Neural cell (in vitro differentiated cells): ENCODE measurements at regions not wholly inside any gene's neighbourhood (a gene's known extent, or its start where the extent isn't known, plus 50 kb on each side); places are given as distances from the start of the nearest gene placed in this dataset.

Source experiments
- H2AFZ ChIP-seq: fragments of 200-600, 300-800 bp; sonication (generic), shearing (Covaris generic); 2 replicates; pipeline ENCODE4 v1.6.0; 2014; ENCODE audit warnings: low read depth, mild to moderate bottlenecking, antibody characterized with exemption, low read length, moderate library complexity
- H3F3A ChIP-seq: fragments of 200-600 bp; shearing (Covaris generic); 2 replicates; pipeline ENCODE4 v1.6.1; 2016; ENCODE audit warnings: mild to moderate bottlenecking, moderate library complexity, mixed read lengths, antibody characterized with exemption, low read length; ENCODE audit not compliant: insufficient read depth, poor library complexity, severe bottlenecking
- H3K27ac ChIP-seq: fragments of 200-600, 300-800 bp; sonication (generic), shearing (Covaris generic); 2 replicates; pipeline ENCODE4 v1.5.1; 2014; ENCODE audit warnings: mild to moderate bottlenecking, low read length, moderate library complexity
- H3K27me3 ChIP-seq: fragments of 300-800, 200-600 bp; sonication (generic), shearing (Covaris generic); 2 replicates; pipeline ENCODE4 v1.6.0; 2014; ENCODE audit warnings: mild to moderate bottlenecking, low read depth, low read length, moderate library complexity; ENCODE audit not compliant: insufficient read depth
- H3K36me3 ChIP-seq: fragments of 300-800, 200-600 bp; sonication (generic), shearing (Covaris generic); 2 replicates; pipeline ENCODE4 v1.5.1; 2014; ENCODE audit warnings: mild to moderate bottlenecking, antibody characterized with exemption, low read length, moderate library complexity; ENCODE audit not compliant: insufficient read depth
- H3K4me2 ChIP-seq: fragments of 300-800, 200-600 bp; sonication (generic), shearing (Covaris generic); 2 replicates; pipeline ENCODE4 v1.6.0; 2014; ENCODE audit warnings: mild to moderate bottlenecking, low read length
- H3K4me3 ChIP-seq: fragments of 300-800, 200-600 bp; sonication (generic), shearing (Covaris generic); 2 replicates; pipeline ENCODE4 v1.5.1; 2014; ENCODE audit warnings: mild to moderate bottlenecking, low read length, moderate library complexity
- H3K79me2 ChIP-seq: fragments of 200-600 bp; shearing (Covaris generic); replicated peaks from 2 replicates; pipeline ENCODE4 v1.6.0; 2014; ENCODE audit warnings: mild to moderate bottlenecking, low read length, moderate library complexity; ENCODE audit not compliant: insufficient read depth
- H3K9ac ChIP-seq: fragments of 300-800, 200-600 bp; sonication (generic), shearing (Covaris generic); 2 replicates; pipeline ENCODE4 v1.6.1; 2016; ENCODE audit warnings: mild to moderate bottlenecking, low read length, mixed read lengths
- H3K9me2 ChIP-seq: fragments of 200-600 bp; shearing (Covaris generic); 2 replicates; pipeline ENCODE4 v1.6.1; 2016; ENCODE audit warnings: mild to moderate bottlenecking, low read length, mixed read lengths; ENCODE audit not compliant: insufficient read depth
- H3K9me3 ChIP-seq: fragments of 200-600, 300-800 bp; sonication (generic), shearing (Covaris generic); 2 replicates; pipeline ENCODE4 v1.6.1; 2016; ENCODE audit warnings: mild to moderate bottlenecking, mixed run types, low read length, moderate library complexity, mixed read lengths
- H4K20me1 ChIP-seq: fragments of 200-600 bp; shearing (Covaris generic); 2 replicates; pipeline ENCODE4 v1.6.1; 2016; ENCODE audit warnings: mild to moderate bottlenecking, mixed run types; ENCODE audit not compliant: insufficient read depth
- EP300 ChIP-seq: fragments of 450-650 bp; conservative IDR thresholded peaks from 2 replicates; pipeline ENCODE4 v1.6.1; 2014; ENCODE audit warnings: antibody characterized with exemption, mild to moderate bottlenecking, moderate library complexity; ENCODE audit not compliant: poor library complexity, severe bottlenecking
- EZH2 ChIP-seq: fragments of 200-600, 300-800 bp; shearing (Covaris generic), sonication (generic); IDR thresholded peaks from 2 replicates; pipeline ENCODE4 v1.6.1; 2014; ENCODE audit warnings: antibody characterized with exemption, low read length, borderline replicate concordance, mild to moderate bottlenecking; ENCODE audit not compliant: insufficient read depth, poor library complexity, severe bottlenecking
- MXI1 ChIP-seq: fragments of 450-650 bp; conservative IDR thresholded peaks from 2 replicates; pipeline ENCODE4 v1.6.1; 2014; ENCODE audit warnings: antibody characterized with exemption, mild to moderate bottlenecking; ENCODE audit not compliant: poor library complexity, severe bottlenecking
- POLR2AphosphoS5 ChIP-seq: IDR thresholded peaks from 2 replicates; pipeline ENCODE4 v1.6.1; 2012
- RAD21 ChIP-seq: fragments of 450-650 bp; conservative IDR thresholded peaks from 2 replicates; pipeline ENCODE4 v1.6.1; 2014; ENCODE audit warnings: antibody characterized with exemption, mild to moderate bottlenecking, moderate library complexity
- SMC3 ChIP-seq: fragments of 450-650 bp; conservative IDR thresholded peaks from 2 replicates; pipeline ENCODE4 v1.6.1; 2014; ENCODE audit warnings: antibody characterized with exemption, mild to moderate bottlenecking, moderate library complexity; ENCODE audit not compliant: poor library complexity
- TAF1 ChIP-seq: IDR thresholded peaks from 2 replicates; pipeline ENCODE4 v1.6.1; 2012; ENCODE audit warnings: low read depth
- TF ChIP-seq, protein P1 (sequence below): IDR thresholded peaks from 2 replicates; pipeline ENCODE4 v1.6.1; 2012; ENCODE audit warnings: borderline replicate concordance
- TF ChIP-seq, protein P2 (sequence below): fragments of 450-650 bp; IDR thresholded peaks from 2 replicates; pipeline ENCODE4 v1.5.1; 2014; ENCODE audit warnings: antibody characterized with exemption, mild to moderate bottlenecking, moderate library complexity; ENCODE audit not compliant: poor library complexity, severe bottlenecking

DNA sequence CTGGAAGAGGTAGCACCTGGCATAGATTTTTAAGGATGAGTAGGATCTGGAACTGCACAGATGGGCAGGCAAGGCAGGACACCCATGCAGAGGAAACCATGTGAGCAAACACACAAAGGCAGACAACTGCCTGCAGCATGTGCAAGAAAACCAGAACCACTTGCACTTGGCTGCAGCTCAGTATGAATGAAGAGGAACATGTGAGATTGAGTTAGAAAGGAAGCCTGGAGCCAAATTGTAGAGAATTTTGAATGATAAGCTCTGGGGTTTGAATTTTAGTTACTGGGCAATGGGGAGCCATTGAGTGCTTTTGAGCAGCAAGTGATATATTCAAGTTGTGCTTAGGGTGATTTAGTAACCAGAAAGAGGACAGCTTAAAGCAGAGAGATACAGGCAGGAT is 583.4 kb downstream of the SOX6 start:
- Histone ChIP-seq H3K9me2 (no peaks in the 10 kb centered on the region), H3K79me2 (no peaks in the 10 kb centered on the region), H3K9ac (no peak overlapping the region), H4K20me1 (no peaks in the 10 kb centered on the region), H3K27ac (no peak overlapping the region), H2AFZ (no peak overlapping the region), H3K36me3 (no peaks in the 10 kb centered on the region), H3K9me3 (no peaks in the 10 kb centered on the region), H3K27me3 (no peaks in the 10 kb centered on the region), H3K4me2 (no peak overlapping the region), H3F3A (peaks cover 2% of the 10 kb centered on the region), H3K4me3 (no peak overlapping the region)
- TF ChIP-seq EP300, result no peak
- no peak for TF ChIP-seq RAD21
- TF ChIP-seq, protein P1, sequence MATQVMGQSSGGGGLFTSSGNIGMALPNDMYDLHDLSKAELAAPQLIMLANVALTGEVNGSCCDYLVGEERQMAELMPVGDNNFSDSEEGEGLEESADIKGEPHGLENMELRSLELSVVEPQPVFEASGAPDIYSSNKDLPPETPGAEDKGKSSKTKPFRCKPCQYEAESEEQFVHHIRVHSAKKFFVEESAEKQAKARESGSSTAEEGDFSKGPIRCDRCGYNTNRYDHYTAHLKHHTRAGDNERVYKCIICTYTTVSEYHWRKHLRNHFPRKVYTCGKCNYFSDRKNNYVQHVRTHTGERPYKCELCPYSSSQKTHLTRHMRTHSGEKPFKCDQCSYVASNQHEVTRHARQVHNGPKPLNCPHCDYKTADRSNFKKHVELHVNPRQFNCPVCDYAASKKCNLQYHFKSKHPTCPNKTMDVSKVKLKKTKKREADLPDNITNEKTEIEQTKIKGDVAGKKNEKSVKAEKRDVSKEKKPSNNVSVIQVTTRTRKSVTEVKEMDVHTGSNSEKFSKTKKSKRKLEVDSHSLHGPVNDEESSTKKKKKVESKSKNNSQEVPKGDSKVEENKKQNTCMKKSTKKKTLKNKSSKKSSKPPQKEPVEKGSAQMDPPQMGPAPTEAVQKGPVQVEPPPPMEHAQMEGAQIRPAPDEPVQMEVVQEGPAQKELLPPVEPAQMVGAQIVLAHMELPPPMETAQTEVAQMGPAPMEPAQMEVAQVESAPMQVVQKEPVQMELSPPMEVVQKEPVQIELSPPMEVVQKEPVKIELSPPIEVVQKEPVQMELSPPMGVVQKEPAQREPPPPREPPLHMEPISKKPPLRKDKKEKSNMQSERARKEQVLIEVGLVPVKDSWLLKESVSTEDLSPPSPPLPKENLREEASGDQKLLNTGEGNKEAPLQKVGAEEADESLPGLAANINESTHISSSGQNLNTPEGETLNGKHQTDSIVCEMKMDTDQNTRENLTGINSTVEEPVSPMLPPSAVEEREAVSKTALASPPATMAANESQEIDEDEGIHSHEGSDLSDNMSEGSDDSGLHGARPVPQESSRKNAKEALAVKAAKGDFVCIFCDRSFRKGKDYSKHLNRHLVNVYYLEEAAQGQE, result no peak
- TF ChIP-seq EZH2, result no peak
- no peak for TF ChIP-seq MXI1
- no peak for TF ChIP-seq POLR2AphosphoS5
- TF ChIP-seq TAF1, result no peak

DNA sequence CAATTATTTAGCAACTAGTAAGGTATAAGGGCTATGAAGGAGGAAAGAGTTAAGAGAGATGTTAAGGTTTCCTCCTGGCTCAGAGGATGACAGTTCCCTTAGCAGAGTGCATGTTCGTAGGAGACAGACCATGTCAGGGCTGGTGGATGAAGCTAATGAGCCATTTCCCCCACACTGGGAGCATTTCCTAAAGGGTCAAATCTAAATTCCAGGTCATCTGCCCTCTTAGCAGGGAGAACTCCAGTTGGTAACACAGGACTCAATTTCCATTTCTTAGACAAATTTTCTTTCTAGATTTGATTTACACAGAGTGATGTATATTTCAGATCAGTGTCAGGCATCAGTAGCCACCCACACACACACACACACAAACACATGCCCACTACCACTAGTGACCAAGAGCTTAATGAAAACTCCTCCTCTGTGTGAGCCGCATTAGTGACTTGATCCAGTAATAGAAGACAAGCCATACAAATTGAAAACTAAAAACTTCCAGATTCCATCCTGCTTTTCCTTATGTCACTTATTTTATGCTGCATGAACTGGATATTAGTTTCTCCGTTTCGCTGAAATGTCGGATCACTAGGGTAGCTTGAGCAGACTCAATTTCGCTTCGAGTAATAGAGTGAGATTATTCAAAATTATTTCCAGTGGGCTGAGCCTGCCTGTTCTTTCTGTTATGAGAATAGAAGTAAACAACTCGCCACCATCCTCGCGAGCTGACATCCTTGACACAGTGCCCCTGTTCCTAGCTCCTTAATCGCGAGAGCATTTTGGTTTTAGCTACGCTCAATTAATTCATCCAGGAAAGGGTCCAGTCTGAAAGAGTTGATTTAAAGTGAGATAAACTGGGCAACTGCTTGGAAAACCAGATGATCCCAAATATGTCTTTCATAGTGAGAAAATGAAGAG is 582.6 kb downstream of the SOX6 start:
- TF ChIP-seq, protein P2, sequence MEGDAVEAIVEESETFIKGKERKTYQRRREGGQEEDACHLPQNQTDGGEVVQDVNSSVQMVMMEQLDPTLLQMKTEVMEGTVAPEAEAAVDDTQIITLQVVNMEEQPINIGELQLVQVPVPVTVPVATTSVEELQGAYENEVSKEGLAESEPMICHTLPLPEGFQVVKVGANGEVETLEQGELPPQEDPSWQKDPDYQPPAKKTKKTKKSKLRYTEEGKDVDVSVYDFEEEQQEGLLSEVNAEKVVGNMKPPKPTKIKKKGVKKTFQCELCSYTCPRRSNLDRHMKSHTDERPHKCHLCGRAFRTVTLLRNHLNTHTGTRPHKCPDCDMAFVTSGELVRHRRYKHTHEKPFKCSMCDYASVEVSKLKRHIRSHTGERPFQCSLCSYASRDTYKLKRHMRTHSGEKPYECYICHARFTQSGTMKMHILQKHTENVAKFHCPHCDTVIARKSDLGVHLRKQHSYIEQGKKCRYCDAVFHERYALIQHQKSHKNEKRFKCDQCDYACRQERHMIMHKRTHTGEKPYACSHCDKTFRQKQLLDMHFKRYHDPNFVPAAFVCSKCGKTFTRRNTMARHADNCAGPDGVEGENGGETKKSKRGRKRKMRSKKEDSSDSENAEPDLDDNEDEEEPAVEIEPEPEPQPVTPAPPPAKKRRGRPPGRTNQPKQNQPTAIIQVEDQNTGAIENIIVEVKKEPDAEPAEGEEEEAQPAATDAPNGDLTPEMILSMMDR, result no peak
- TF ChIP-seq RAD21 (no peak), SMC3 (no peak), EZH2 (no peak), POLR2AphosphoS5 (no peak), EP300 (no peak), MXI1 (no peak), TAF1 (no peak)
- TF ChIP-seq, protein P1, result no peak
- no peak overlapping the region for H3K4me3 ChIP-seq

More for the DNA sequence above, 582.6 kb downstream of the SOX6 start:
- H3K9me2 ChIP-seq, result no peaks in the 10 kb centered on the region
- no peaks in the 10 kb centered on the region for H3K79me2 ChIP-seq
- no peaks in the 10 kb centered on the region for H4K20me1 ChIP-seq
- peaks cover 2% of the 10 kb centered on the region for H3F3A ChIP-seq
- H2AFZ ChIP-seq, result no peak overlapping the region
- no peak overlapping the region for H3K27ac ChIP-seq
- H3K27me3 ChIP-seq, result no peaks in the 10 kb centered on the region
- no peaks in the 10 kb centered on the region for H3K9me3 ChIP-seq
- H3K36me3 ChIP-seq, result no peaks in the 10 kb centered on the region
- no peak overlapping the region for H3K4me2 ChIP-seq
- no peak overlapping the region for H3K9ac ChIP-seq
